HG03439 (cell line): ENCODE measurements at regions not wholly inside any gene's neighbourhood (a gene's known extent, or its start where the extent isn't known, plus 50 kb on each side); places are given as distances from the start of the nearest gene placed in this dataset.
"Not testable (repeated sequence)": the region's sequence is repeated elsewhere in the genome, so short reads cannot be mapped to it uniquely, and the experiment has no call there.

ENCODE experiments used
- ATAC-seq: cut with Tn5 transposase; IDR thresholded peaks from one replicate; pipeline ENCODE4 v1.9.1; 2021; ENCODE audit warnings: mild to moderate bottlenecking, moderate library complexity; ENCODE audit not compliant: unreplicated experiment

DNA sequence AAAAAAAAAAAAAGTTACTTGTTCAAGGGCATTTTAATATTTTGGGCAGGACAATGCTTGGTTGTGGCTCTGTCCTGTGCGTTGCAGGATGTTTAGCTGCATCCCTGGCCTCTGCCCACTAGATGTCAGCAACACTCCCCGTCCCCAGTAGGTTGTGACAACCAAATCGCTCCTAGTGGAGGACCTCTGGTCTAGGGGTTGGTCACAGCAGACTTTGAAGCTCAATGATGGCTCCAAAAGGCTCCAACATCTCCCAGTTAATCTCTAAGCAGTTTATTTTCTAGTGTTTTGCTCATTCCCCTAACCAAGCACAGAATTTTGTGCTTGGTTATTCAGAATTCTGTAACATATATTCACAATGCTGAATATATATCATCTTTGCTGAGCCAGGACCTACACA lies 67.0 kb downstream of the CHRNA1 start:
- peak; percentile 77 for ATAC-seq

DNA sequence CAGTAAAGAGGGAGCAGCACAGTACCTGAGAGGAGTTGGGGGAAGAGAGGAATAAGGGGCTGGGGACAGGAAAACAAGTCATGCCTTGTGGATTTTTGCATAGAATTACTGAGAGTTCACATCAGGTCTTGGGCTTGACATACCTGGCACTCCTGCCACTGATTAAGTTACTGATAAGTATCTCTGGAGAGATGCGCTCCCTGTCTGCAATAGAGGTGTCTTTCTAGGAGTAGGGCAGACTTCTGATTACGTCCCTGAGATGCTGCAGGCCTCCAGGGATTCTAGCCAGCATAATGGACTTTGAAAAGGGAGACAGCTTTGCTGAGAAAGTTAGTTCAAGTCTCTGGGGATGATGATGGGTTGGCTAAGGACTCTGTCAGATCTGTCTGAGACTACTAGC lies 69.4 kb downstream of the CHRNA1 start:
- ATAC-seq, result no peak

GRCh38 chr2:174694196-174694878 lies 69.9 kb downstream of the CHRNA1 start:
- ATAC-seq, result no peak

DNA sequence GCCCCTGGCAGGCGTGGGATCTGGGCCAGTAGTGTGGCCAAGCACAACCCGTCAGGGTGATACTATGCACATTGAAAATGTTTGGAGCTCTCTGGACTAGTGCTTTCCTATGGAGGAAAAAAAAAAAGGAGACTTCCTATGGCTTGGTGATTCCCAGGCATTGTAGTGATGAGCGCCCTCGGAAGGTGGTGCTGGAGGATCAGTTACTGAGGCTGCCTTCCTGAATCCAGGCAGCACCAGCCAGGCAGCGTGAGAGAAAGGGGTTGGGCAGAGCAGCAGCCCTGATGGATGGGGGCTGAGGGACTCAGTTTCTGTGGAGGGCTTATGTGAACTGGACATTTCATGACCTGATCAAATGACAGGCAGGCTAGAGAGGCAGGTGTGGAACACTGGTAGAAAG lies 70.9 kb downstream of the CHRNA1 start:
- ATAC-seq, result no peak

- ATAC-seq, result no peak
These were observed 71.9 kb downstream of the CHRNA1 start for GRCh38 chr2:174692256-174692919.

DNA sequence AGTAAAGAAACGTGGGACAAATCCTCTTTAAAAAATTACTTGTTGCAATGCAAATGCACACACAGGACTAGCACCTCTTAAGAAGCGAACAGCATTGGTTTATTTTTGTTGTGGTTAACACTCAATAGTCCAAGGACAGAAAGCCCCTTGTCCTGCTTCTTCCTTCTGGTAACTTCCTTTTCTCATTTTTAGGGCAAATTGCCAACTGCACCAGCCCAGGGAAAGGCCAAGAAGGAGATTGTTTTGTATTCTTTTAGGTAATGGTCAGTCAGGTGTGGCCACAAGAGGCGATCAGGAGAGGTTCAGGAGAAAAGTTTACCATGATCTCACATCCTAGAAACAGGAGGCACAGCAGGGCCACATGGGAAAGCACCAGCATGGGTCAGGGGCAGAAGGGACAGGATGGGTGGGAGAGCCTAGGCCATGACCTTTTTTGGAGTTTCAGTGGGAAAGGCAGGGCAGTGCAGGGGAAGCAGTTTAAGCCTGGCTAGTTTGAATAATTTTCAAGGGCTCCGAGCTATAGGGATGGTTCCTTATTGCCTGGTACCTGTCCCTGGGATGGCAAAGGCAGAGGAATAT lies 73.0 kb downstream of the CHRNA1 start:
- no peak for ATAC-seq

DNA sequence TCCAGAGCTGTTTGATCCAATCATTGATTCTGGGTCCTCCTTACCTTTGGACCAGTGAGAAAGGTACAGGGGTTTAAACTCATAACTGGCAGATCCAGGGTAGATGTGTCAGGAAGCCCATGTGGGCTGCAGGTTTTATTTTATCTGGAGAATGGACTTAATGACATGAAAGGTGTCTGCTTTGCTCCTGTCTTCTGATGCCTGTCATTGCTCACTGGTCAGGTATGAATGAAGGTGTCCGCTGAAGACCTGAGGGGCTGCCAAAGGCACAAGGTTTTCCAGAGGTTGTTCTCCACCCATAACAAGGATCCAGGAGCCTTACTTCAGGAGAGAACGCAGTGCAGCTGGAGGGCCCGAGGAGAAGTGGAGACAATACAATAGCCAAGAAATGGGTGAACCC lies 74.2 kb downstream of the CHRNA1 start:
- ATAC-seq, result no peak

- no peak for ATAC-seq
These were observed 76.2 kb downstream of the CHRNA1 start for GRCh38 chr2:174688079-174688478.

DNA sequence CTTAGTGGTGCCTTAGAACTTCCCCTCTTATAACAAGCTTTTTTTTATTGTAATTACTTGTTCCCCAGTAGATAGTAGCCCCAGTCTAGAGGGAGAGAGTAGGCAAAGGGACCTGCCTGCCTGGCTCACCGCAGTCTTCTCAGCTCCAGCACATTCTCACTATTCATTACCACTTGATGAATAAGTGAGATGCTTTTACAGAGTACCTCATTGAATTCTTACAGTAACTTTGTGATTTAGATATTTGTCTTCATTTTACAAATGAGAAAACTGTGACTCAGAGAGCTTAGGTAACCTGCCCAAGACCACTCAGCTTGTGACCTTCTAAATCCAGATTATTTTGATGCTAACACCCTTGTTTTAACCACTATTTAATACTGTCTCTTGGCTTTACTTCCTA lies 77.8 kb downstream of the CHRNA1 start:
- no peak for ATAC-seq

GRCh38 chr2:174683392-174683759 lies 80.9 kb downstream of the CHRNA1 start:
- ATAC-seq, result no peak

DNA sequence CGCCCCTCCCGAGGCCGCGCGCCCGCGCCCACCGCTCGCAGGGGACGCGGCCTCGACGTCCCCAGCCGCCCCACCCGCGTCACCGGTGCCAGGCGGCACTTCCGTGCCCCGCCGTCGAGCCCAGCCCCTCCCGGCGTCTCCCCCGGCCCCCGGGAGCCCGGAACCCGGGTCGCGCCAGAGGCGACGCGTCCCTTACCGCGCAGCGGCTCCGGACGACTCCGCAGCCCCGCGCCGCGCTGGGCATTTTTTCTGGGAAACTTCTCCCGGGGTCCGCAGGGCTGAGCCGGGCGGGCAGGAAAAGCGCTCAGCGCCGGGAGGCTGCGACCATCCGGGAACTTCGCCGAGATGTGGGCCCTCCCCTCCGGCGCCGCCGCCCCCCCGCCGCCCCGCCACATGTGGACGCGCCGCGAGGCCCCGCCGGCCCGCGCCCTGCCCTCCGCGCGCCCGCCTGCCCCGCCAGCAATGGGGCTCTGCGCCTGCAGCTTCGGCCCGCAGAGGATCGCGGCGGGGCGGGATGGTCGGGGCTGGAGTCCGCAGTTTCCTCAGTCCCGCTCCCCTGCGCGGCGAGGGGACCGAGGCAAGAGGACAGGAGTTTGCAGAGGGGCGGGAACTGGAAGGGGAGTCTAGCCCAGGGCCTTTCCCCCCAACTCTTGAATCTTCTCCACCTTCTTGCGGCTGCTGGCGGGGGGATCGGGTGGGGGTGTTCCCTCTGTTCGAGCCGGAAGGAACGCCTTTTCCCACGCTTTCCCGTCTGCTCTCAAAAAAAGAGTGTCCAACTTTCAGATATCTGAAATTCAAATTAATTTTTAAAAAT lies 81.5 kb downstream of the CHRNA1 start:
- peak; percentile 60 for ATAC-seq

DNA sequence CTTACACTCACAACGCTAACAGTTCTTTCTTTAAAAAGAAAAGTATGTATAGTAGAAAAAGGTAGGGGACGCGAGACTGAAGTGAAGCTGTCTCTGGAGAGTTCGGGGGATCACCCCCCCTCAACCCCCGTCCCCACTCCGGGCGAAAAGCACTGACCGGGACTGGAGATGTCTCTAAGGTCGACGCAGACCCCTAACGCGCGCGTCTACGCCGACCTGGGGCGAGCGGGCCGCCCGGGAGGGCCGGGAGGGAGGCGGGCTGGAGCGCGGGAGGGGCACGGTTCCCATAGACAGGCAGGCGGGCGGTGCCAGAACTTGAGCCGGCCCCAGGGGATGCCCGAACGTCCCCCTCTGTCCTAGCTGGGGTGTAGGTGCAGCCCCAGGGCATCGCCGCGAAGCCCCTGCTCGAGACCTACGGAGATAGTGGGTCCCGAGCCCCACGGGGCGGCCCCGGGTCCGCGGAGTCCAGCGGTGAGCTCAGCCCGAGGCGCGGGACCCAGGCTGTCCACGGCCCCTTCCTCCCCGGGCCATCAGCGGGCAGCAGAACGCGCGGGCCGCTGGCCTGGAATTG lies 82.2 kb downstream of the CHRNA1 start:
- ATAC-seq, result peak; percentile 50

GRCh38 chr2:174681099-174682006 lies 82.9 kb downstream of the CHRNA1 start:
- no peak for ATAC-seq

DNA sequence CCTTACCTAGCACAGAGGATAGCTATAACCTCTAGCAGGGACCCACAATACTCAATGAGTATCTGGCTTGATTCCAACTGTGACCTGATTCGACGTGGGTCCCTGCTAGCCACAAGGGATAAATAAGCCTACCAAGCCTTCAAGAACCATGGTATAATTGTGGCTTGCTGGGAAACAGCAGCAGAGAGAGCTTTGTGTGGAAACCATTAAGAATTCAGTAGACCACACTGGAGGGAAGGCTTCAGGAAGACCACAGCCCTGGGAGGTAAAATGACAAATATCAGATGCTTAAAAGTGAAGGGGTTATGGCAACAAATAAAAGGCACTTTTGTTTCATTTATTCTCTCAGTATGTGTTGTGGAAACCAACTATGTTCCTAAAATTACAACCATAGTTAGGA lies 82.6 kb upstream of the WIPF1 start:
- no peak for ATAC-seq

GRCh38 chr2:174678395-174678794 lies 80.8 kb upstream of the WIPF1 start:
- no peak for ATAC-seq

- no peak for ATAC-seq
These were observed 78.0 kb upstream of the WIPF1 start for GRCh38 chr2:174675615-174676014.

- no peak for ATAC-seq
These were observed 76.3 kb upstream of the WIPF1 start for GRCh38 chr2:174673876-174674275.

GRCh38 chr2:174673440-174673839 lies 75.8 kb upstream of the WIPF1 start:
- ATAC-seq, result no peak

DNA sequence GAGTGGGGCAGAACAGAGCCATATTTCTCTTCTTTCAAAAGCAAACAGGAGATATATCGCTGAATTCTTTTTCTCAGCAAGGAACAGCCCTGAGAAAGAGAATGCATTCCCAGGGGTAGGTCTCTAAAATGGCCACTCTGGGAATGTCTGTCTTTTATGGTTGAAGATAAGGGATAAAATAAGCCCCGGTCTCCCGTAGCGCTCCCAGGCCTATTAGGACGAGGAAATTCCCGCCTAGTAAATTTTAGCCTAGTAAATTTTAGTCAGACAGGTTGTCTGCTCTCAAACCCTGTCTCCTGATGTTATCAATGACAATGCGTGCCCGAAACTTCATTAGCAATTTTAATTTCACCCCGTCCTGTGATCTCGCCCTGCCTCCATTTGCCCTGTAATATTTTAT lies 73.9 kb upstream of the WIPF1 start:
- ATAC-seq, result not testable (repeated sequence)

- ATAC-seq, result no peak
These were observed 72.8 kb upstream of the WIPF1 start for GRCh38 chr2:174670446-174670845.
